ENCODE measurements at regions not wholly inside any gene's neighbourhood (a gene's known extent, or its start where the extent isn't known, plus 50 kb on each side); places are given as distances from the start of the nearest gene placed in this dataset.

GRCh38 chr3:159739166-159739565 lies 249.5 kb upstream of the IL12A start:
- no peaks in the 10 kb centered on the region for H3F3A ChIP-seq (ENCODE audit: control insufficient read depth, insufficient read depth)
- H3K4me1 ChIP-seq (ENCODE audit: control insufficient read depth, low read length), result no peaks in the 10 kb centered on the region
- H3K27me3 ChIP-seq (ENCODE audit: control insufficient read depth, low read length), result no peaks in the 10 kb centered on the region
- TF ChIP-seq CTCF (IDR thresholded peaks at IDR 0.05; ENCODE audit: low read depth, low read length, poor library complexity, severe bottlenecking) (no peak), EZH2phosphoT487 (IDR thresholded peaks at IDR 0.05; ENCODE audit: borderline replicate concordance, low read length) (no peak)
- H3K27ac ChIP-seq (ENCODE audit: low read depth, low read length), result no peak overlapping the region
- no peaks in the 10 kb centered on the region for H3K79me2 ChIP-seq (ENCODE audit: control insufficient read depth, low read length)
- no peaks in the 10 kb centered on the region for H3K36me3 ChIP-seq (ENCODE audit: control insufficient read depth, low read length)
- H3K4me3 ChIP-seq (ENCODE audit: low read length), result no peak overlapping the region
- no peak overlapping the region for H3K4me2 ChIP-seq (ENCODE audit: low read length)
- H4K20me1 ChIP-seq (ENCODE audit: control insufficient read depth, insufficient read depth, low read depth, low read length), result no peaks in the 10 kb centered on the region
- H3K9me2 ChIP-seq (replicated peaks; ENCODE audit: control insufficient read depth, low read length), result no peaks in the 10 kb centered on the region
- no peaks in the 10 kb centered on the region for H3K9me3 ChIP-seq (ENCODE audit: control insufficient read depth, insufficient read depth, low read length)

GRCh38 chr3:159739969-159740368 lies 248.7 kb upstream of the IL12A start:
- Histone ChIP-seq H3K4me2 (ENCODE audit: low read length) (no peak overlapping the region), H3K27me3 (ENCODE audit: control insufficient read depth, low read length) (no peaks in the 10 kb centered on the region), H3K79me2 (ENCODE audit: control insufficient read depth, low read length) (no peaks in the 10 kb centered on the region), H3K9me2 (replicated peaks; ENCODE audit: control insufficient read depth, low read length) (no peaks in the 10 kb centered on the region), H3K36me3 (ENCODE audit: control insufficient read depth, low read length) (no peaks in the 10 kb centered on the region), H3K4me3 (ENCODE audit: low read length) (no peak overlapping the region), H3K4me1 (ENCODE audit: control insufficient read depth, low read length) (no peaks in the 10 kb centered on the region), H4K20me1 (ENCODE audit: control insufficient read depth, insufficient read depth, low read depth, low read length) (no peaks in the 10 kb centered on the region), H3F3A (ENCODE audit: control insufficient read depth, insufficient read depth) (no peaks in the 10 kb centered on the region), H3K27ac (ENCODE audit: low read depth, low read length) (no peak overlapping the region), H3K9me3 (ENCODE audit: control insufficient read depth, insufficient read depth, low read length) (no peaks in the 10 kb centered on the region)
- TF ChIP-seq CTCF (IDR thresholded peaks at IDR 0.05; ENCODE audit: low read depth, low read length, poor library complexity, severe bottlenecking) (no peak), EZH2phosphoT487 (IDR thresholded peaks at IDR 0.05; ENCODE audit: borderline replicate concordance, low read length) (no peak)

- Histone ChIP-seq H3K4me3 (ENCODE audit: low read length) (no peak overlapping the region), H3K9me2 (replicated peaks; ENCODE audit: control insufficient read depth, low read length) (no peaks in the 10 kb centered on the region), H3K4me2 (ENCODE audit: low read length) (no peak overlapping the region), H3F3A (ENCODE audit: control insufficient read depth, insufficient read depth) (no peaks in the 10 kb centered on the region), H4K20me1 (ENCODE audit: control insufficient read depth, insufficient read depth, low read depth, low read length) (no peaks in the 10 kb centered on the region), H3K27ac (ENCODE audit: low read depth, low read length) (no peak overlapping the region), H3K36me3 (ENCODE audit: control insufficient read depth, low read length) (no peaks in the 10 kb centered on the region), H3K27me3 (ENCODE audit: control insufficient read depth, low read length) (no peaks in the 10 kb centered on the region), H3K79me2 (ENCODE audit: control insufficient read depth, low read length) (no peaks in the 10 kb centered on the region), H3K4me1 (ENCODE audit: control insufficient read depth, low read length) (no peaks in the 10 kb centered on the region), H3K9me3 (ENCODE audit: control insufficient read depth, insufficient read depth, low read length) (no peaks in the 10 kb centered on the region)
- no peak for TF ChIP-seq EZH2phosphoT487 (IDR thresholded peaks at IDR 0.05; ENCODE audit: borderline replicate concordance, low read length)
- TF ChIP-seq CTCF (IDR thresholded peaks at IDR 0.05; ENCODE audit: low read depth, low read length, poor library complexity, severe bottlenecking), result no peak
Observed at GRCh38 chr3:159741281-159741680, 247.4 kb upstream of the IL12A start.

GRCh38 chr3:159748425-159748824 lies 240.2 kb upstream of the IL12A start:
- Histone ChIP-seq H3K27ac (ENCODE audit: low read depth, low read length) (no peak overlapping the region), H3K27me3 (ENCODE audit: control insufficient read depth, low read length) (no peaks in the 10 kb centered on the region), H3K79me2 (ENCODE audit: control insufficient read depth, low read length) (no peaks in the 10 kb centered on the region), H3K36me3 (ENCODE audit: control insufficient read depth, low read length) (no peaks in the 10 kb centered on the region), H3K4me1 (ENCODE audit: control insufficient read depth, low read length) (no peaks in the 10 kb centered on the region), H3K4me2 (ENCODE audit: low read length) (no peak overlapping the region), H3K9me2 (replicated peaks; ENCODE audit: control insufficient read depth, low read length) (no peaks in the 10 kb centered on the region), H3K4me3 (ENCODE audit: low read length) (no peak overlapping the region), H4K20me1 (ENCODE audit: control insufficient read depth, insufficient read depth, low read depth, low read length) (no peaks in the 10 kb centered on the region), H3F3A (ENCODE audit: control insufficient read depth, insufficient read depth) (no peaks in the 10 kb centered on the region), H3K9me3 (ENCODE audit: control insufficient read depth, insufficient read depth, low read length) (no peaks in the 10 kb centered on the region)
- TF ChIP-seq EZH2phosphoT487 (IDR thresholded peaks at IDR 0.05; ENCODE audit: borderline replicate concordance, low read length) (no peak), CTCF (IDR thresholded peaks at IDR 0.05; ENCODE audit: low read depth, low read length, poor library complexity, severe bottlenecking) (no peak)

Data from DOHH2 (cell line).